ENCODE measurements at regions not wholly inside any gene's neighbourhood (a gene's known extent, or its start where the extent isn't known, plus 50 kb on each side); places are given as distances from the start of the nearest gene placed in this dataset.

DNA sequence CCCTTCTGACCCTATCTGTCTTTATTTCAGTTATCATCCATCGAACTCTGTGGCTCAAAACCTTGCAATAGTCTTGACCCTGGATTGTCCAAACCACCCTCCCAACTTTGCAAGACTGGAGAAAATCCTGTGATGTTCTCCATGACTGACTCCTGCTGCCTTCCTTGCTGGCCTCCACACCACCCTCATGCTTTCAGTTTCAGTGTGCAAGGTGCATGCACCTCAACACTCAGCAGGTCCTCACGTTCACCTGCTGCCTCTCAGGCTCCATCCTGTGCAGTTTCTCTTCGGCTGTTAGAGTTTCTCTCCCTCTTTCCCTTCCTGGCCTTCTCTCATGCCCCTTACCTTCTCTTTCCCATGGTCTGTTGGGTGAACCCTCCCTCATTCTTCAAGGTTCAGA is 59.4 kb upstream of the ASIC2 start:
- no peak for DNase-seq (ENCODE audit: low spot score)

DNA sequence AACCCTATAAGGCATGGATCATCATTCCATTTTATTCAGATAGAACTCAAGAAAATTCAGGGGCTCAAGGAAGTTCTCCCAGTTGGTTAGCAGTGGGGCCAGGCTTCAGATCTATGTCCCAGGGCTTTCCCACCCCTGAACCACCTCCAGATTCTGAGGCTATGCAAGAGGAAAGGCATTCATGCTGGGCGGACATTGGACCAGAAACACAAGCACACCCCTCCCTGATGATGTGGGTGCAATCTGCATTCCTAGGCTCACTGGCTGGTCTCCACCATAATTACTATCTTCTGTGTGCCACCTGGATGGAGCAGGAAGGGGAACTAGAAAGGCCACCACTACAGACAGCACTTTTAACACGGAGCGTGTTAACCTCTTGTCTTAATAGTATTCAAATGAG is 63.2 kb upstream of the ASIC2 start:
- no peak for DNase-seq (ENCODE audit: low spot score)

DNA sequence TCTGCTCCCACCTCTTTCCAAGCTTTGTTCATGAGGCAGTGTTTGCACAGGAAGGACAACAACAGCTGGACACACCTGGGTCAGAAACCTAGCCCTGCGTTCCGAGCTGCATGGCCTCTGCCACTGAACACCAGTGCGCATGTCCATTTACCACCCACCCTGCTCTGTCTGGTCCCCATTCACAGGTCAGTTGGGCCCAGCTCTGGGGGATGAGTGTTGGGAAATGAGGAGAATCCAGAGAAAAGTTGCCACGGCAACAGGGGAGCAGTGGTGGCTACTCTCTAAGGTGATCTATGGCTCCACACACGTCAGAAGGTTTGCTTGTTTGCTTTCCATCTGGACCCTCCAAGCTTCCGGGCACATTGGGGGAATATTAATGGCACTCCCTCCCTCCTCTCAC is 70.4 kb upstream of the ASIC2 start:
- no peak for DNase-seq (ENCODE audit: low spot score)

DNA sequence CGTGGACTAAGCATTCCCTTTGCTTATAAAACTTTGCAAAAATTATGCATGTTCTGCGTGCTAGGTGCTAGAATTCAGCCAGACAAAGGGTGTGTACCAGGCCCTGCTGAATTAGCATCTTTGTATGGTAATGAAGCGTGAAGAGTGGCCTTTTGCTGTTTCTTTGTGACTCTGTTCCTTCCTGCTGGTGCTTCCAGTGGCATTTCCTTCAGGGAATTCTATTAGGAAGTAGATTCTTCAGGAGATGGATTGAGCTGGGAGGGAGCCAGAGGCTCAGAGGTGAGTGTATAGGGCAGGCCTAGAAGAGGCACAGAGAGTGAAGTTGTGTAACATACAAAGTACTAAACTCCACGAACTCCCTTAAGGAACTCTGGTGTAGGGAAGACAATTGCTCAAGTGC is 73.9 kb upstream of the ASIC2 start:
- no peak for DNase-seq (ENCODE audit: low spot score)

DNA sequence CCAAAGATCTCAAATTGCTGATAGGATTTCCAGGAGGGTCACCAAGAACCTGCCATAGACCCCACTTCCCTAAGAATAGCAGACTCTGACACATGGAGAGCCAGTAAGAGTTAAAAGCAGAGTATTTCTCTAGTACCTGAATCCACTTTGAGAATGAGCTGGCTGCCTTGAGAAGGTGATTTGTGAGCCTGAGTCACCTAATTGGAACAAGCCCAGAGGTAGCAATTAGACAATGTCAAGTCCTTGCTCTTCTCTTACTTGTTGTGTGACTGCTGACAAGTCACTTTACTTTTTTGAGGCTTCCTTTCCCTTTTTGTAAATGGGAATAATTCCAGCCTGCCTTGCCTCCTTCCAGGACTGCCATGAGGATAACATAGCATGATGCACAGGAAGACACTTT is 76.1 kb upstream of the ASIC2 start:
- DNase-seq (ENCODE audit: low spot score), result no peak

DNA sequence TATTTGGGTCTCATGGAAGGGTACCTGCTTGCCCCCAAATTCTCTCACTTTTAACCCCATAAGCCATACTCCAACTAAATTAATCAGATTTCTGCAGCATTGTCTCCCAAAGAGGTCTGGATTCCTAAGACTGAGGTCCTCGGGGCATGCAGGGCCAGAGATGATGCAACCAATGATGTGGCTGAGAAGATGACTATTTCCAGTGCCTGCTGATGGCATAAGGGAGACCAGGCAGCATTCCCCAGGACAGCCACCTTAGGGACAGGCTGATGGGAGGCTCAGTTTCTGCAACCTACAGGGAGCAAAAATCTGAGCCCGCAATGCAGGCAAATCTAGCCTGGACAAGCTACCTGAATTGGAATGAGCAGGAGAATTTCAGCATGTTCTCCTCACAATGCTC is 76.8 kb upstream of the ASIC2 start:
- no peak for DNase-seq (ENCODE audit: low spot score)

DNA sequence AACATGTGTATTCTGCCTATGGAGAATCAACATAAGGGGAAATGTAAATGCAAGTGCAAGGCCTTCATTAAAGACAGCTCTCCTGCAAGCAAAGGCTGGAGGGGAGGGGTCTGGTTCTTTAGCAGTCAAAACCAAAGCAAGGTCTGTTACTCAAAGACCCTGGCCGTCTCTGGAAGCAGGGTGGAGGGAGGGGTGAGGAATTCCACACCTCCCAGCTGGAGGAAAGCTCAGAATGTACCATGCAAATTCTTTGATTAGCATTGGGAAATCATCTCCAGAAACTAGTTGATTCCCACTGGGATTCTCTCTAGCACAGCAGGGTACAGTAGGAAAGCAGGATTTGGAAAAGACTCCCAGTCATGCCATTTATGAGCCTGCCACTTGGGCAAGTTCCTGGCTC is 77.3 kb upstream of the ASIC2 start:
- DNase-seq (ENCODE audit: low spot score), result no peak

DNA sequence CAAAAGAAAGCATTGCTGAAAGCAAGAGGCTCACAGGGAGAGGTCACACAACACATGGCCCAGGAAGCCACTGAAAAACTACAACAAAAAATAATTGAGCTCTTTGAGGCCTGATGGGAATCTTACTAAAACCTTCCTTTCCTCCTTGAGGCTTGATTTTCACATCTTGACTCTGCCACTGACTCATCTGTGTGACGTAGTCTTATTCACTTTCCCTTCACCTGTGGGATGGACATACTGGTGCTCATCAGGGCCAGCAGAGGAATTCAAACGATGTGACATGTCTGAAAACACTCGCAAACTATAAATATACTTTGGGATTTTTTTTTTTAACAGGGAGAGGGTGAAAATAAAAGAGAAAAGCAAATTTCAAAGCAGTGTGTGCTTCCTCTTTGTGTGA is 78.3 kb upstream of the ASIC2 start:
- no peak for DNase-seq (ENCODE audit: low spot score)

DNA sequence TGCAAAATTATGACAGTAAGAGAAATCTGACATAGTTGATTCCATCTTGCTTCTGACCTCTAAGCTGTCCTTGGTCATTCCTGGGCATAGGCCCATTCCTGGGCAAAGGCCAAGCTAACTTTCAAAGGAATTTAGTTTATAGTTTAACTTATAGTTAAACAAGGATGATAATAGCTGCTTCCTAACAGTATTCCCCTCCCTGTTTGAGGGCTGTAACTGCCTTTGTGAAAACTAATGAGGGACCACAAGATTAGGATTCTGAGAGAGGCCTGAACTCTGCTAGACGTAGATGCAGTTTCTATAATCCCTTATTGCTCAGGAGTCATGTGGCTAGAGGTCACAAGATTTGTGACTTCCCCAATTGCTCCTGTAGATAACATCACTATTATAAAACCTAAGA is 80.2 kb upstream of the ASIC2 start:
- DNase-seq (ENCODE audit: low spot score), result no peak

DNA sequence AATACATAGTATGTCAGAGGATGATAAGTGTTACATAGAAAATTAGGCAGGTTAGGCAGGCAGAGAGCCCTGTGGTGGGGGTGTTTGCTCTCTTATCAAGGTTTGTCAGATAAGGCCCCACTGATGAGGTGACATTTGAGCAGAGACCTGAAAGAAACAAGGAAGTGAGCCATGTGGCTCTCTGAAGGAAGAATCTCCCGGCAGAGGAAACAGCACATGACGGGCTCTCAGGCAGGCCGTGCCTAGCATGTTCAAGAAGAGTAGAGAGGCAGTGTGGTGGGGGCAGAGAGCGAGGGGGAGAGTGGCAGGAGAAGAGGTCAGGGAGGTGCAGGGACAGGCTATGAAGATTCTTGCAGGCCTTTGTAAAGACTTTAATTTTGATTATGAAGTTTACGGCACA is 82.0 kb upstream of the ASIC2 start:
- no peak for DNase-seq (ENCODE audit: low spot score)

DNA sequence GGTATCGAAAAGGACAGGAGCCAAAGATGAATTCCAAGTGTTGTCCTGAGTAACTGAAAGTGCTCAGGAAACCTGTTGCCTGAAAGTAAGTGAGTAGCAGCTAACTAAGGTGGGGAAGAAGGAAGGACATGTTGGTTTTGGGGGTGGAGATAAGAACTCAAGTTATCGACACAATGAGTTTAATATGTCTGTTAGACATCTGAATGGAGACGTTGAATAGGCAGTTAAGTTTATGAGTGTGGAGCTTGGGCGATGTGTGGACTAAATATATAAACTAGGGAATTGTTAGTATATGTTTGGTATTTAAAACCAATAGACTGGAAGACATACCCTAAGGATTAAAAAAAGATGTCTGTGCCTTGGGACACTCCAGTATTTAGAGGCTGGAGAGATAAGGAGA is 82.7 kb upstream of the ASIC2 start:
- no peak for DNase-seq (ENCODE audit: low spot score)

DNA sequence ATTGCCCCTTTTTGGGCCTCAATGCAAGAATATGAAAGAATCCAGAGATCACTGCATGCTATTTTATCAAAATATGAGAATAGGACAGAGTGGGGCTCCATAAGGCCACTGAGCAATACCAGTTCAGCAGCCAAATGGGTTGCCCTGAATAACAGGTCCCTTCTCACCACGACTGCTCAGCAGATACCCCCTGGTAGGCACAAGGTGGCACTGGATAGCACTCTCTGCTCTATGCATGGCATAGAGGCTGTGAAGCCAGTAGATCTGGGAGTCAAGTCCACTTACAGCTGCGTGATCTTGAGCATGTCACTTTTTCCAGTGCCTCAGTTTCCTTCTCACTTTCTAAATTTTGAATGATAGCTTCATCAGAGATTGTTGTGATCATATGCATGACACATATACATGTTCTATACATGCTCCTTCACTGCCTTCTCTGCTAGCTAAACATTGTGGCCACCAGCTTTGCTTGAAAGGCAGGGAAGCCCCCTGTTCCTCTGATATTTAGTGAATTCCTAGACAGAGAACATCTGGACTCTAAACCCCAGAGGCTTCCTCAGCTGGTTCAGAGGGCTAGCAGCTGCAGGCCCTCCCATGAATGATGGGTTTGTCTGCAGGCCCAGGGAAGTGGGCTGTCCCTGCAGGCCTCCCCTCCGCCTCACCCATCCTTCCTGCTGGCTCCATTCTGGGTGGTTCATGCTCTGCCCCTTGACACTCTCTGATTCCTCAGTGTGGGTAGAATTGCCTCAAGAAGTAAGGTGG is 84.9 kb upstream of the ASIC2 start:
- no peak for DNase-seq (ENCODE audit: low spot score)

DNA sequence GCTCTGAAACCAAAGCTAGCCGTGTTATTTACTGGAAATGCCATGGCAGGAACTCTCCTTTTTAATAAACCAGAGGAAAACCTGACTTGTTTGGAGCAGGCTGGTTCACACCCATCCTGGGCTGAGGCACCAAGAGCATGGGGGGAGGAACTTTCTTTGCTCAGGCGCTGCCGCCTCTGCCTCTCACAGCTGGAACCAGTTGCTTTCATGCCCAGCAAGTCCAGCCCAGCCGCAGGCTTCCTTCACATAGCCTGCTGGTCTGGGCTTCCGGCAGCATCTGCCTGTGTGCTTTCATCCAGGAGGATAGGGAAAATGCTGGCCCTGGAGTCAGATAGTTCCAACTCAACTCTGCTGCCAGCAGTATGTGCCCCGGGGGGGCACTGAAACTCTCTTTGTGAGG is 88.1 kb upstream of the ASIC2 start:
- DNase-seq (ENCODE audit: low spot score), result no peak

DNA sequence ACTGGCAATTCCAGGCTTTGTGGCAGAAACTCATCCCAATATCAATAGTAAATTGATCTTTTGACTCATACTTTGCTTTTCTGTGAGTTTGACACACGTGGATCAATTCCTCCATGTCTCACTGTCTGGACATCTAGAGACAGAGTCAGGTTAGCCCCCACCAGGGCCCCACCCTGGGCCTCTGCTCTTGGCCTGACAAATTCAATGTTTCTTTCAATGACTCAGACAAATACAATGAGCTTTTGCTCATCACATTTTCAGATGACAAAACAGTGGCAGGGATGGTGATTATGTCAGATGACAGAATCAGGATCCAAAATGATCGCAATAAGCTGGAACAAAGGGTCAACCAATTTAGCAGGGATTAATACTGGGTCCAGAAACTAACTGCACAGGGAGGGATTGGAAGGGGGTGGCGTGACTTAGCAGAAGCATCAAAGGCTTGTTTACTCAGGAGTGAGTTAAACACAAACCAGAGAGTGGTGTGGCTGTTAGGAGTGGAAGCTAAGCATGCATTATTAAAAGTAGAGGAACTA is 90.5 kb upstream of the ASIC2 start:
- no peak for DNase-seq (ENCODE audit: low spot score)

DNA sequence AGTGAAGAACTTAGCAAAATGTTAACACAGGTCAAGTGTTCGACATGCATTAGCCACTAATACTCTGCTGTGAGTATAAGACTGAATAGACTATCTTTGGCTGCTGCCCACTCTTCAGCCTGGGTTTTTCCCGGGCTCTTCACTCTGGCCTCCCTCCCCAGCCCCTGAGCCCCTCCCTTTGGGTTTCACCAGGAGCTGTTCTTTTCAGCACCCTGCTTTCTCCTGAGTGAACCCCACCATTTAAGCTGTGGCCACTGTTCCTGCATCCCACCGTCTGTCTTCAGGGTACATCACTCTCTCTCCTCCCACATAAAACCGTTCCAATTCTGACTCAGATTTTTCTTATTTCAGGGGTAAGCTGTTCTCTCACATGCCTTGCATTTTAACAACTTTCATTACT is 92.0 kb upstream of the ASIC2 start:
- DNase-seq (ENCODE audit: low spot score), result no peak

DNA sequence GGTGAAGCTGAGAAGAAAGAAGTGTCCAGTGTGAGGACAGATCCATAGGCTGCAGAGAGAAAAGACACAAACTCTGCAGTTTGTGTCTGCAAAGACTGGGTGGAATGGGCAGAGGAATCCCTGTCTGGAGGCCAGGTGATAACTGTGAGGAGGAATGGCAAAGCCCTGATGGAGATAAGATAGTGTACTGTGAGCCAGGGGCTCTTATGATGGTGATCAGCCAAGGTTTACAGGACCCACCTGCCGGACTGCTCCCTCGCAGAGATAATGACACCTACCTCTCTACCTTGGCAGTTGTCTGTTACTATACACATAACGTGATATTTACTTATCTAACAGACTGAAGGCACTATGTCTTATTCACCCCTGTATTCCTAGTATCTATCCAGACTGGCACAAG is 92.6 kb upstream of the ASIC2 start:
- DNase-seq (ENCODE audit: low spot score), result no peak

DNA sequence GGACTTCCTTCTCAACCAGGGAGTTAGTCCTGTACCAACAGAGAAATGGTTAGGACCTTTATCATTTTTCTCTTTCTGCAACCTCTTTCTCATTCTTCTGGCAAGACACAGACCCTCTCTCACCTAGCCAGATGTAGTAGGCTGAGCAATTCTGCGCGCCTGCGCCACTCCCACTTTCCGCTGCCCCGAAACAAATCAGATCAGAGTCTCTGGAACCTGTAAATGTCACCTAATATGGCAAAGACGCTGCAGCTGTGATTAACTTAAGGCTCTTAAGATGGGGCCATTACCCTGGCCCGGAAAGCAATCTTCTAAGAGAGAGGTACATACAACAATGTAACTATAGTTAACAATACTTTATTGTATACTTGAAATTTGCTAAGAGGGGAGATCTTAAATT is 94.3 kb upstream of the ASIC2 start:
- no peak for DNase-seq (ENCODE audit: low spot score)

DNA sequence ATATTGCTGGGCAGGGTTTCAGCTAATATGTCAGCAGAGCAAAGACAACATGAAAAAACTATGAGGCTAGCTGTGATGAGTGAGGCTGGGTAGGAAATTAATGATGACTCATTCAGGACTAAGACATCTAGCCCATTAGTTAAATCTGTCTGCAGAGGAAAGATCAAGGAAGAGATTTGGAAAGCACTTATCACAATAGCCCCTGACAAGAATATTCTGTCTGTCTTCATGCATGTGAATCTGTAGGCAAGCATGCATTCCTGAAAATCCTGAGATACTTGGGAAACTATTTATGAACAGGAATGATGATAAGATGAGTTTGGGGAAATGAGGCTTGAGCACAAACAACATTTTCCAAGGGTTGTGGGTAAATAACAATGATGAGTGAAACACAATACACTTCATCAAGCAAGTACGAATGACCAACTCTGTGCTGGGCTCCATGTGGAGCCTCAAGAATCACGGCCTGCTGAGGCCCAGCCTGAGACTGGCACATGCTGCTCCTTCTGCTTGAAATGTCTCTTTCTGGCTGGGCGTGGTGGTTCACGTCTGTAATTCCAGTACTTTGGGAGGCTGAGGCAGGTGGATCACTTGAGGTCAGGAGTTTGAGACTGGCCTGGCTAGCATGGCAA is 96.5 kb upstream of the ASIC2 start:
- no peak for DNase-seq (ENCODE audit: low spot score)

DNA sequence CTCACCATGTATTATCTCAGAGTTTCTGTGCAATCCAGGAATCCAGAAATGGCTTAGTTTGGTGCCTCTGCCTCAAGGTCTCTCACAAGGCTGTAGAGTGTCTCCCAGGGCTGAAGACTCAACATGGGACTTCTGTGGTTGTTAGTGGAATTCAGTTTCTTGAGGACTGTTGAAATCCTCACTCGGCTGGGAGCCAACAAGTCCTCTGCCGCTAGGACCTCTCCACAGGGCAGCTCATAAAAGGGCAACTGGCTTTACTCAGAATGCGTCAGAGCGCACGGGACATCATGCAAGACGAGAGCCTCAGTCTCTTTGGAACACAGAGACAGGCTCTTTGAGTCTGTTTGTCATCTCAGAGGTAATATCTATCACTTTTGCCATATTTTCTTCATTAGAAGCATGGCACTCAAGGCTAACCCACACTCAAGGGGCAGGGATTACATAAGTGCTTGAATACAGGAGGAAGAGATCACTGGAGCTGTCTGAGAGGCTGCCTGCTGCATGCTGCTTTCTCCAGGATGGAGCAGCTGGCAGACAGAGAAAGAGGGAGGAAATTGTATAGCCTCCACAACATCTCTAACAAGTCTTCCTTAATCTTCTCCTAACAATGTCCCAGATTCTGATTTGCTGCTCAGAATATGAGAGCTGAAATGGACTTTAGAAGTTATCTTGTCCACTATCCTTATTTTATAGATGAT is 97.5 kb upstream of the ASIC2 start:
- DNase-seq (ENCODE audit: low spot score), result no peak

DNA sequence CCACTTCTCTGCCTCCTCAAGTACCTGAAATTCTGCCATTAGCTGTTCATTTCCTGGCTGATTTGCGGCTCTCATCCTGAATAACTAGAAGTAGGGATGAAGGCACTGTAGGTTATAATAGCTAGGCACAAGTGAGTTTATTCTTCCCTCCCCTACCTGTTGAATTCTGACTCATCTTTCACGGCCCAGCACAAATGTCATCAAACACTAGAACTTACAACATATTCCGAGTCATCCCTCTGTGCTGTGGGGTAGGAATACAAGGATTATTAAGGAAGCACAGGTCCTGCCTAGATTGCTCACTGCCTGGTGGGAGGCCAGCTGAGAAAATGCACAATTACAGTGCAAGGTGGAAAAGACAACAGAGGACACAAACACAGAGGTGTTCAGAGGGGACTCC is 103.7 kb upstream of the ASIC2 start:
- DNase-seq (ENCODE audit: low spot score), result no peak

DNA sequence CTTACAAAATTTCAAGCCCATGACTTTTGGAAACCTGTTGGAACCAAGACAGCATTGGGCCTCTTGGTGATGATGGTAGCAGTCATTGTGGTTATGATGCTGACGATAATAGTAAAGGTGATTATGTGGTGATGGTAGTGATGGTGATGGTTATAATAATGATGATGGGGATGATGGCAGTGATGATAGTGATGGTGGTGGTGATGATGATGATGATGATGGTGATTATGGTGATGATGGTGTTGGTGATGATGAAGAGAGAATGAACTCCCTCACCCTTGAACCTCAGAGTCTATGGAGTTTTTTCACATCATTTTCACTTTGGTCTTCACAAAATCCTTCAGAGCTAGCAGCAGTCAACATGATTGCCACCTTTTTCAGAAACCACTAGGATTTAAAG is 105.3 kb upstream of the ASIC2 start:
- no peak for DNase-seq (ENCODE audit: low spot score)

DNA sequence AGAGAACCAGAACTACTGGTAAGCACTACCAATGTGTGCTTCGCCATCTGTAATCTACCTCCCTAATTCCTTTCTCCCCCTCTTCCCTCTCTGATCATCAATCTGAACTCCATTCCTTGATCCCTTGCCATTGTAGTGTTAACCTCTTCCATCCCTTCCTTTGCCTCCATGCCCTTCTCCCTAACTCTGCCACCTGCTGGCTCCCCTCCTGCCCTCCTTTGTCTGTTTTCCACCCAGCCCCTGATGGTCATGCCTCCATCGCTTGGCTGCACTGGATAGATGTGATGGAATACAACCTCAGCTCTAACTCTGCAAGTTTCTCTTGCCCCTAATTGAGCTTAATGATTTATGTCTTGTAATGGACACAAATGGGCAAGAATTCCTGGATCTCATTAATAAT is 108.2 kb upstream of the ASIC2 start:
- DNase-seq (ENCODE audit: low spot score), result no peak

DNA sequence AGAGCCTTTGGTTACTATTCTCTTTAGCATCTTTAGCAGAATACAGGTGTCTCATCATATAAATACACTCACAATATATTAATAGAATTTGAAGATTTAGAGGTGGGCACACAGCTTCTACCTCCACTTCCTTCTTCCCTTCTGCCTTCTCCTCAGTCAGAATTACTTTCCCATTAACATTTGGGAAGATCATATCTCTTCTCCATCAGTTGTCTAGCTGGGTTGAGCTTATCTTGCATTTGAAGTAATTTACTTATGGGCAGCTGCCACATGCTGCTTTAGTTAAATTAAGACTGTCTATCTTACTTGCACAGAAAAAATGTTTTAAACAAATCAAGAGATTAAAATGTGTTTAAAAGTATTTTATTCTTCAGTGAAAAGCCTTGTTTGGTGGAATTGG is 110.1 kb upstream of the ASIC2 start:
- DNase-seq (ENCODE audit: low spot score), result no peak
